SU-DHL-6 (cell line): ENCODE measurements at regions not wholly inside any gene's neighbourhood (a gene's known extent, or its start where the extent isn't known, plus 50 kb on each side); places are given as distances from the start of the nearest gene placed in this dataset.

Source experiments
- EZH2phosphoT487 ChIP-seq: fragments of 200-600 bp; sonication (generic), shearing (Covaris generic); conservative IDR thresholded peaks from 2 replicates; pipeline ENCODE4 v1.6.1; 2018; ENCODE audit warnings: mild to moderate bottlenecking, antibody characterized with exemption, low read length, moderate library complexity, mixed read lengths
- TF ChIP-seq, protein P1 (sequence below): fragments of 200-600 bp; sonication (generic); IDR thresholded peaks from one replicate; pipeline ENCODE4 v1.5.1; 2017; ENCODE audit warnings: antibody characterized with exemption, mild to moderate bottlenecking, low read length, moderate library complexity; ENCODE audit not compliant: insufficient read depth, poor library complexity, severe bottlenecking

- TF ChIP-seq, protein P1, sequence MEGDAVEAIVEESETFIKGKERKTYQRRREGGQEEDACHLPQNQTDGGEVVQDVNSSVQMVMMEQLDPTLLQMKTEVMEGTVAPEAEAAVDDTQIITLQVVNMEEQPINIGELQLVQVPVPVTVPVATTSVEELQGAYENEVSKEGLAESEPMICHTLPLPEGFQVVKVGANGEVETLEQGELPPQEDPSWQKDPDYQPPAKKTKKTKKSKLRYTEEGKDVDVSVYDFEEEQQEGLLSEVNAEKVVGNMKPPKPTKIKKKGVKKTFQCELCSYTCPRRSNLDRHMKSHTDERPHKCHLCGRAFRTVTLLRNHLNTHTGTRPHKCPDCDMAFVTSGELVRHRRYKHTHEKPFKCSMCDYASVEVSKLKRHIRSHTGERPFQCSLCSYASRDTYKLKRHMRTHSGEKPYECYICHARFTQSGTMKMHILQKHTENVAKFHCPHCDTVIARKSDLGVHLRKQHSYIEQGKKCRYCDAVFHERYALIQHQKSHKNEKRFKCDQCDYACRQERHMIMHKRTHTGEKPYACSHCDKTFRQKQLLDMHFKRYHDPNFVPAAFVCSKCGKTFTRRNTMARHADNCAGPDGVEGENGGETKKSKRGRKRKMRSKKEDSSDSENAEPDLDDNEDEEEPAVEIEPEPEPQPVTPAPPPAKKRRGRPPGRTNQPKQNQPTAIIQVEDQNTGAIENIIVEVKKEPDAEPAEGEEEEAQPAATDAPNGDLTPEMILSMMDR: no peak
- TF ChIP-seq EZH2phosphoT487: no peak
Observed at GRCh38 chr12:5097786-5098185, 54.1 kb downstream of the KCNA5 start.
